ENCODE measurements at regions not wholly inside any gene's neighbourhood (a gene's known extent, or its start where the extent isn't known, plus 50 kb on each side); places are given as distances from the start of the nearest gene placed in this dataset.
"Not testable (repeated sequence)": the region's sequence is repeated elsewhere in the genome, so short reads cannot be mapped to it uniquely, and the experiment has no call there.

DNA sequence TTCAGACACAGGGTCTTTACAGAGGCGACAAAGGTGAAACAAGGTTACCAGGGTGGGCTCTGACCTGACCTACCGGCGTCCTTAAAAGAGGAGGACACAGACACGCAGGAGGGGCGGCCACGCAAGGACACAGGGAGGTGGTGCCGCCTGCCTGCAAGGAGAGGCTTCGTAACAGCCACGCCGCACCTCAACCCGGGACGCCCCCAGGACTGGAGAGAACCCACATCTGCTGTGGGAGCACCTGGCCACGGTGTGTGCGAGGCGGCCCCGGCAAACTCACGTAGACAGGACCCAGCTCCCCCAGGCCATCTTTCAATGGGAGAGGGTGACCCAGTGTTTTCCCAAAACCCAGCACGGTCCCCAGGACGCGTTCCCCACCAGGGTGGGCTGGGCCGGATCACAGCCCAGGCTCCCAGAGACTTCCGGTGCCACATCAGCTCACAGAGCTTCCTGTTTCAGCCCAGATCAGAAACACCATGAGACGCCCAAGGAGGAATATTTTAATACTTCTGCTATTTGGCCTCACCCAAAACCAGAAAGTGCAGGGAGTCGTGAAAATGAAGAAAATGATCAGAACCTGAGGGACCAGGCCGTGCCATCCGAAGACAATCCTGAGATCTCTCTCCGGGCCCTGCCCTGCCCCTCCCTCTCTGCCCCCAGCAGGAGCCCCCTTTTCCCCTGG, 5417.4 kb upstream of the TPTE start:
- DNase-seq (ENCODE audit: low read depth in 2 of 2), result not testable (repeated sequence)

DNA sequence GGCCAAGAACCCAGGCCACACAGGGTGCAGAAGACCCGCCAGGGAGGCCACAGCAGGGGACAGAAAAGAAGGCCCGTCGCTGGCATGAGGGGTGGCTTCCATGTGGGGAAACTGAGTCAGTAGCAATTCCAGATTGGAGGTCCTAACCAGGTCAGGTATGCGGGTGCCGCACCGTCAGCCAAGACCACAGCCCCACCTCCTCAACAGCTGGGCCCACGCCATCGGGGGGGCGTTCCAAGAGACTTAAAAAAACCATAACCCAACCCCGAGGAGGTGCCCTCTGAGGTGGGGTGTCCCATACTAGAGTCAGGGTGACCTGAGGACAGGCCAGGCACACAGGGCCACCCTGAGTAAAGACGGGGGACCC, 5416.8 kb upstream of the TPTE start:
- not testable (repeated sequence) for DNase-seq (ENCODE audit: low read depth in 2 of 2)

GRCh38 chr21:5105939-5106708, 5415.3 kb upstream of the TPTE start:
- peak in 1 of 2 donors; percentile 34 for DNase-seq (ENCODE audit: low read depth in 2 of 2)

DNA sequence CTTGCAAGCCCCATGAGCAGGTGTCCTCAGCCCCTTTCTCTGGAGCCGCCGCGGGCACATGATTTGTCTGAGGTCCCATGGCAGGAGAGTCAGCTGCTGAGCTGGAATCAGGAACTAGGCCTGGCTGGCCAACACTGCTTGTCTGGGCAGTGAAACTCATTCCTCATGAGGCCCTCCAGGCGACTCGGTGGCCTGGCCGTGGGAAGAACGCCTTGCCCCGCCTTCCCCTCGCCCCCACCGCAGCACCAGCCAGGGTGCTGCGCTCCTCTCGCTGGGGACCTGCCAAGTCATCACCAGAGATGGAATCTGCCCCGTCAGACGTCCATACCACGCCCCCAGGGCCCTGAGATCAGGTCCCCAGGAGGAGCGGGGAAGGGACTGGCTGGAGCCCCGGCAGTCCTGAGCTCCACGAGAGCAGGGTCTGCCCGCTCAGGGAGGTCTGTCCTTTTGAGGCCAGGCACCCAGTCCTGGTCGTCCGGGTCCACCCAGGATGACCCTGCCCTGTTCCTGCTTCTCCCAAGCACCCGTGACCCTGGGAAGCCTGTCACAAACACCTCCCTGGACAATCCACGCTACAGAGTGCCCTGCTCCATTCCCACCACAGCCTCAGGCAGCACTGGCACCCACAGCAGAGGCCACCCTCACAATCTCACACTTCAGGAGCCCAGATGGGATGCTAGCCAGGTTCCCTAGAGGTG, 5414.5 kb upstream of the TPTE start:
- not testable (repeated sequence) for DNase-seq (ENCODE audit: low read depth in 2 of 2)

DNA sequence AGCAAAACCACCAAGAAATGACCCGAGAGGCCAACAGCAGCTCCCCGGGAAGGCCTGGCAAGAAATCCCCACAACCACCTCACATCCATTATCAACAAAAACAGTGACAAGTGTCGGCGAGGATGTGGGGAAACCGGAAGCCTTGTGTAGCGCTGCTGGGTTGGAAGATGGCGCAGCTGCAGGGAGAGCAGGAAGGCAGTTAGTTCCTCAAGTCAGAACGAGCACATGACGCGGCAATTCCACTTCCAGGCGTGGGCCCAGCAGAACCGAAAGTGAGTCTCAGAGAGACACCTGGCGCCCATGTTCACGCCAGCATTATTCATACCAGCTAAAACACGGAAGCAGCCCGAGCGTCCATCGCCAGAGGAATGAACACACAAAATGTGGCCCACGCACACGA, 5413.7 kb upstream of the TPTE start:
- DNase-seq (ENCODE audit: low read depth in 2 of 2), result not testable (repeated sequence)

DNA sequence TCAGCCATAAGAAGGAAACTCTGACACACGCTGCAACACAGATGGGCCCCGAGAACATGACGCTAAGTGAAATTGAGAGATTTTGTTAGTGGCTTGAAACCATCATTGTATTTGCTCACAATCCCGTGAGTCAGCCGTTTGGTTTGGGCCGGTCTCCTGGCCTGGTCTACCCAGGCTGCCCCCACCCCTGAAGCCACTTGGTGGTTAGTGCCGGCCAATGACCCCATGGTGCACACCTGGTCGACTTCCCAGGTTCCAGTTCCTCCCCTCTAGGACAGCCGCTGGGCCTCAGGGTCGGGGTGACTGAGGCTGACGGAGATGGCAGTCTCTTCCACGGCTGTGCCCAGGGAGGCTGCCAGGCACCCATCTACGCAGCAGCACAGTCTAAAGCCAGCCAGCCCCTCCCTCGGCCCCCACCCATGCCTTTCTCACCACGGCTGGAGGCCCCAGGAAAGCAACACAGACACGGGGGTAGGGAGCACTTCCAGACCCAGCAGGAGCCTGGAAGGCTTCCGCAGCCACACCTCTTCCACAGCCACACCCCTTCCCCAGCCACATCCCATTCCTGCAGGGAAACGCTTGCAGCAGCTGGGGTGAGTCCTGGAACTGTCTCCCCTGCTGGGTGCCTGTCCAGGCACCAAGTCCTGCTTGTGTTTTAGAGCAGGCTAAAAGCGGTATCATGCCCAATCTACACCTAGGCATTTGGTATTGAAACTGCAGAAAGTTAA, 5413.2 kb upstream of the TPTE start:
- not testable (repeated sequence) for DNase-seq (ENCODE audit: low read depth in 2 of 2)

GRCh38 chr21:5111197-5111596, 5410.2 kb upstream of the TPTE start:
- not testable (repeated sequence) for DNase-seq (ENCODE audit: low read depth in 2 of 2)

DNA sequence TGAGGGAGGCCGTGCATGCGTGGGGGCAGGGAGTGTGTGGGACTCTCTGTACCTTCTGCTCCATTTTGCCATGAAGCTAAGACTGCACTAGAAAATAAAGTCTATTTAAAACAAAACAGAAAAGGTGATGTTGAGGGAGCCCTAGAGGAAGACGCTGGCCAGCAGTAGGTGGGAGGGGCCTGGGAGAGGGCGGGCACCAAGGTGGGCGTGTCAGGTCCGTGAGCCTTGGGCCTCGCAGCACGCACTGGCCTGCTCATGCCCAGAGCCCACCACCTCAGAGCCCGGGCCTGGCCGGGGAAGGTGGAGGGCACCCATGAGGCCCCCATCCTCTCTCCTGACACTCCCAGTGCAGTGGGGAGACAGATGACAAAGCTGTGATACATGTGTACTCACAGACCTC, 5408.3 kb upstream of the TPTE start:
- not testable (repeated sequence) for DNase-seq (ENCODE audit: low read depth in 2 of 2)

DNA sequence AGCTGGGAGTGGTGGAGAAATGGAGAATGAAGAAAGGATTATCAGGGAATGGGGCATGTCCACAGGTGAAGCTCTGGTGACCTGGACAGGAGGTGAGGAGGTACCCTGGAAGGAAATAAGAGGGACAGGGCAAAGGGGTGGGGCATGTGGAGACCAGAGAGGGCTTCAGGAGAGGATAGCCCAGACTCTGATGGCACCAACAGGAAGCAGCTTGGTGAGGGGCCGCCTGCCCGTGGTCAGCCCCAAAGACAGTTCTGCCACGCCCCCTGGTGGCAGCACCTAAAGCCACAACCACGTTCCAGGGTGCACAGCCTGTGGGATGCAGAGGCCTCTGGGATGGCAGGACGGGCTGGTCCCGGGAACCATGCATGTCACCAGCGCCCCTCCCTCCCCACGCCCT, 5406.9 kb upstream of the TPTE start:
- not testable (repeated sequence) for DNase-seq (ENCODE audit: low read depth in 2 of 2)

GRCh38 chr21:5114893-5115645, 5406.3 kb upstream of the TPTE start:
- not testable (repeated sequence) for DNase-seq (ENCODE audit: low read depth in 2 of 2)

DNA sequence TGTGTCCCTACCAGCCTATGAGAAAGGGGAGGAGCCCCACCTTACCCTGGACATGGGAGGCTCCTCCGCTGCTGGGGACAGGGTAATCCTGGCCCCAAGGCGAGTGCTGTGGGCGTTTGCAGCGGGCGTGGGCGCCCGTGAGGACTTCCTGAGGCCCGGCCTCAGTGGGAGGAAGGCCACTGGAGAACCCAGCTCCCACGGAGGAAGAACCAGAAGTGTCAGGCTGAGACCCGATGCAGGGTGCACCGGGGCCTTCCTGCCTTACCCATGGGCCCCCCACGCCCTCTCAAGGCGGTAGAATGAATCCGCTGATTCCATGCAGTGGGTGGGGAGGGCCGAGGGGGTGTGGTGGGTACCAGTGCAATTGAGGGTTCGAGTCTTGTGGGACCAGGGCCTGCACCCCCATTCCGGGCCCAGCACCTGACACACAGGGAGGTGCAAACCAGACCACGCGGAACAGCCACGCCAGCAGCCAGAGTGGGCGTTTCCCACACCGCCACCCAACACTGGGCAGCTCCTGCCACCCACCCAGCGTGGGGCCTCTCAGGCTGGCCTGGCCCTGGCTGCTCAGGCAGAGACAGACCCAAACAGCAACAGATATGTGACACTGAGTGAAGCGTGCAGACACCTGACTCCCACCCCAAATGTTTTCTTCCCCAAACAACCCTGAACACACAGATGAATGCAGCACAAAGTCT, 5405.6 kb upstream of the TPTE start:
- not testable (repeated sequence) for DNase-seq (ENCODE audit: low read depth in 2 of 2)

DNA sequence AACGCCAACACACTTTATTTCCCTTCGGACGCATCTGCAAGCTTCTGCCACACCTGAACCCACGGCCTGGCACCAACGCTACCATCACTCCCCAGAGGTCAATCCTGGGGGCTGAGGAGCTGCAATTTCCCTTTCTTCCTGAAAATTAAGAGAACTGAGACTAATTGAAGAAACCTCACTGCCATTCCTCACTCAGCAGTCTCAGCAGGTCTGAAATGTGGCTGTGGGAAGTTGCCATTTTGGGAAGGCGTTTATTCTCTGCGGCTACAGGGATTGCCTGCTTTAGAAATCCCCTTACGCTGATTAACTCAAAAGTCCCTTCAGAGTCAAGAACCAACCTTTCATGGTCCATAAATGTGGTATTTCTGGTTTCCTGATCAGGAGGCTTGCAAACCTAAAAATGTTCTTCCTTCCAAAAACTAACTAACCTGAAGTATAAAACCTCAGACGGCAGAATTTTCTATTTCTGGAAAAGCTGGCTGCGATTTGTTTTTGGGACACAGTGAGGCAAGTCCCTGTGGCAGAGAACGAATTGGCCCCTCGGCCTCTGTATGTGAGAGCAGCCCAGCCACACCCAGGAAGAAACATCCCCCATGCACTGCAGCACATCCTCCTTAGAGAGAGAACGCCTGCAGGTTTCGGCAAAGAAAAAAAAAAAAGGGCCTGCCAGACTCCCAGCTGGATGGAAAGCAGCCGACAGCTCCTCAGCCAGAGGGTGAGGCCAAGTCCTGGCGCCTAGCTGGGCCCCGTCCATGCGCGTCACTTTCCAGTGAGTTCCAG, 5404.8 kb upstream of the TPTE start:
- not testable (repeated sequence) for DNase-seq (ENCODE audit: low read depth in 2 of 2)

GRCh38 chr21:5117135-5117534, 5404.2 kb upstream of the TPTE start:
- DNase-seq (ENCODE audit: low read depth in 2 of 2), result not testable (repeated sequence)

DNA sequence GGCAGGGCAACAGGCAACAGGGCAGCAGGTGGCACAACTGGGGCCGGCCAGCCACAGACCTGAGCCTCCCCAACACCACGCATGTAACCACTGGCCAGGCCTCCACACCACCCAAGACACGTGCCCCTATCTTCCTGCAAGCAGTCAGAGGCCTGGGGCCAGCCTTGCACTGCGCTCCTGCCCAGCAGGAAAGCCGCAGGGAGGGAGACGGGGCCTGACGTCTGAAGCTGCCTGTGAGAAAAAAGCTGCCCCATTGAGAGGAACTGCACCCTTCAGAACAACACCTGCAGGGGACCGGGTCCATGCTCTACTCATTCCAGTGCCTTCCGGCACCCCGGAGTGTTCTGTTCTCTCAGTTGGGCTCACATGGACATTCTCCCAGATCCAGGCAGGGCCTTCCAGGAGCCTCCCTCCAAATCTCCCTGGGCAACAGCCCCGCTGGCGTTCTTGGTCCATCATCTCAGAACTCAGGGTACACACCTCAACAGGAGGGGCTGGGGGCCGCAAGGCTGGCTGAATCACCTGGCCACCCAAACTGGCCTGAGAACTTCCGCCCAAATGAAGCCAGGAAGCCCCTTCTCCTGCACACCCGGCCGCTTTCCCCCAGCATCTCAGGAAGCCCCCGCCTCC, 5403.6 kb upstream of the TPTE start:
- DNase-seq (ENCODE audit: low read depth in 2 of 2), result not testable (repeated sequence)

GRCh38 chr21:5118296-5118679, 5403.1 kb upstream of the TPTE start:
- peak in 1 of 2 donors; percentile 24 for DNase-seq (ENCODE audit: low read depth in 2 of 2)

DNA sequence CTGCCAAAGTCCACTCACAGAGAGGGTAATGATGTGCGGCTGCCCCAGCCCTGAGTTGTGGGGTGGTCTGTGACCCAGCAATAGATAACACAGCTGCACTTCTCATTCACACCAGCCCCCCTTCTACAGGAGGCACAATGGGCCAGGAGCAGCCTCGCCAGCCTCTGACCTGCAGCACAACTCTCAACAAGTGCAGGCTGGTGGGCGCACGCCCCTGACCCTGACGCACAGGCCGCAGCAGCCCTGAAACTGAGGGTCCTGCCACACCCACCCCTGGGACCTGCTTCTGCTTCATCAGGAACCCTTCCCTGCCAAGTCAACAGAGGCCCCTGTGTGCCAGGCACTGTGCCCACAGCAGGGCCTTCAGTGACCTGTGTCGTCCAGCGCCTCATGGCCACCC, 5402.2 kb upstream of the TPTE start:
- not testable (repeated sequence) for DNase-seq (ENCODE audit: low read depth in 2 of 2)

DNA sequence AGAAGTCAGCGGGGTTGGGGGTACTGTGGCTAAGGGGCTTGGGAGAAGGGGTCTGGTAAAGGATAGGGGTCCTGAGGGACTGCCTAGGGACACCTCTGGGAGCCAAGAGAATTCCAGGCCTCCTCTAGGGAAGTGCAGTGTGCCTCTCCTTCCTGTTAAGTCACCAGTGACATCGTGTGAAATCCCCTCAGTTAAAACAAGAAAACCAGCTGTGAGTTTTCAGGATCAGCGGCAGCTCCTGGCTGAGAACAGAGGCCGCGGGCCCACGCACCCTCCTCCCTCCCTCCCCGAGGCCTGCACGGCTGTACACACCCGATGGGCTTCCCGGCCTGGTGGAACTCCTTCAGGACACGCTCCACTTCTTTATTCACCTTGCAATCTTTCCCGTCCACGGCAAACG, 5400.0 kb upstream of the TPTE start:
- DNase-seq (ENCODE audit: low read depth in 2 of 2), result not testable (repeated sequence)

GRCh38 chr21:5121849-5122248, 5399.5 kb upstream of the TPTE start:
- DNase-seq (ENCODE audit: low read depth in 2 of 2), result not testable (repeated sequence)

- peak; percentile 65 to 68 for DNase-seq (ENCODE audit: low read depth in 2 of 2)
Measured at GRCh38 chr21:5123655-5124054, 5397.7 kb upstream of the TPTE start.
